ENCODE measurements at regions not wholly inside any gene's neighbourhood (a gene's known extent, or its start where the extent isn't known, plus 50 kb on each side); places are given as distances from the start of the nearest gene placed in this dataset.
A peak's percentile ranks its signal among the peaks of the same experiment; 100 is the strongest.

- H3K27ac ChIP-seq (ENCODE audit: low read length): no peak overlapping the region
- CTCF ChIA-PET: no interaction called here
- Mint-ChIP-seq H3K9me3 (no peaks in the 10 kb centered on the region), H3K27ac (no peak overlapping the region), H3K4me3 (no peak overlapping the region), H3K4me1 (peaks cover 11 to 14% (median 12%) of the 10 kb centered on the region in 3 donors), H3K27me3 (peaks cover 0 to 3% of the 10 kb centered on the region in 2 donors), H3K36me3 (no peaks in the 10 kb centered on the region)
- POLR2A ChIA-PET: no interaction called here
- ATAC-seq (replicated peaks in 1 of 4): no peak
- no peak overlapping the region for H3K4me3 ChIP-seq (ENCODE audit: control insufficient read depth in 1 of 2, extremely low read depth in 1 of 2, low read length in 1 of 2)
- DNase-seq: peak in 1 of 35 experiments; percentile 7
- H3K27me3 ChIP-seq (replicated peaks in 1 of 2; ENCODE audit: control insufficient read depth in 2 of 2, extremely low read depth in 1 of 2, insufficient read depth in 2 of 2, low read length in 1 of 2): no peaks in the 10 kb centered on the region
- H3K9me3 ChIP-seq: no peaks in the 10 kb centered on the region
- 43% methylated on average over 2 of the region's 5 CpGs for WGBS (ENCODE audit: insufficient coverage)
- peaks cover 4 to 10% of the 10 kb centered on the region in 2 experiments for H3K4me1 ChIP-seq (ENCODE audit: control insufficient read depth in 1 of 2, extremely low read depth in 1 of 2, insufficient read depth in 2 of 2, low read length in 2 of 2)
- no peaks in the 10 kb centered on the region for H3K36me3 ChIP-seq (ENCODE audit: control insufficient read depth in 2 of 2, extremely low read depth in 1 of 2, insufficient read depth in 1 of 2, low read length in 1 of 2)
Measured at GRCh38 chr3:59540696-59541095, 490.9 kb upstream of the CFAP20DC start.

GRCh38 chr3:59540241-59540640 lies 490.4 kb upstream of the CFAP20DC start:
- Histone ChIP-seq H3K4me3 (ENCODE audit: control insufficient read depth in 1 of 2, extremely low read depth in 1 of 2, low read length in 1 of 2) (no peak overlapping the region), H3K9me3 (no peaks in the 10 kb centered on the region), H3K27ac (ENCODE audit: low read length) (no peak overlapping the region), H3K27me3 (replicated peaks in 1 of 2; ENCODE audit: control insufficient read depth in 2 of 2, extremely low read depth in 1 of 2, insufficient read depth in 2 of 2, low read length in 1 of 2) (no peaks in the 10 kb centered on the region), H3K4me1 (ENCODE audit: control insufficient read depth in 1 of 2, extremely low read depth in 1 of 2, insufficient read depth in 2 of 2, low read length in 2 of 2) (peaks cover 4 to 10% of the 10 kb centered on the region in 2 experiments), H3K36me3 (ENCODE audit: control insufficient read depth in 2 of 2, extremely low read depth in 1 of 2, insufficient read depth in 1 of 2, low read length in 1 of 2) (no peaks in the 10 kb centered on the region)
- no peak overlapping the region for H3K4me3 Mint-ChIP-seq
- DNase-seq: no peak
- H3K27ac Mint-ChIP-seq: no peak overlapping the region
- no peak for ATAC-seq (replicated peaks in 1 of 4)
- peaks cover 11 to 14% (median 12%) of the 10 kb centered on the region in 3 donors for H3K4me1 Mint-ChIP-seq
- ChIA-PET CTCF (no interaction called here), POLR2A (no interaction called here)
- peaks cover 0 to 3% of the 10 kb centered on the region in 2 donors for H3K27me3 Mint-ChIP-seq
- no peaks in the 10 kb centered on the region for H3K36me3 Mint-ChIP-seq
- H3K9me3 Mint-ChIP-seq: no peaks in the 10 kb centered on the region
- no CpG with 5 or more reads among the region's 3 CpGs for WGBS (ENCODE audit: insufficient coverage)

GRCh38 chr3:59538753-59539432 lies 489.1 kb upstream of the CFAP20DC start:
- Histone ChIP-seq H3K4me3 (ENCODE audit: control insufficient read depth in 1 of 2, extremely low read depth in 1 of 2, low read length in 1 of 2) (no peak overlapping the region), H3K27me3 (replicated peaks in 1 of 2; ENCODE audit: control insufficient read depth in 2 of 2, extremely low read depth in 1 of 2, insufficient read depth in 2 of 2, low read length in 1 of 2) (no peaks in the 10 kb centered on the region), H3K27ac (ENCODE audit: low read length) (no peak overlapping the region), H3K4me1 (ENCODE audit: control insufficient read depth in 1 of 2, extremely low read depth in 1 of 2, insufficient read depth in 2 of 2, low read length in 2 of 2) (peaks cover 4 to 10% of the 10 kb centered on the region in 2 experiments), H3K36me3 (ENCODE audit: control insufficient read depth in 2 of 2, extremely low read depth in 1 of 2, insufficient read depth in 1 of 2, low read length in 1 of 2) (no peaks in the 10 kb centered on the region), H3K9me3 (no peaks in the 10 kb centered on the region)
- Mint-ChIP-seq H3K36me3 (no peaks in the 10 kb centered on the region), H3K4me1 (peaks cover 11 to 14% (median 12%) of the 10 kb centered on the region in 3 donors), H3K4me3 (no peak overlapping the region), H3K27ac (no peak overlapping the region), H3K9me3 (no peaks in the 10 kb centered on the region), H3K27me3 (peaks cover 0 to 3% of the 10 kb centered on the region in 2 donors)
- whole genome bisulfite sequencing (ENCODE audit: insufficient coverage): 92% methylated on average over 4 of the region's 10 CpGs
- CTCF ChIA-PET: no interaction called here
- DNase-seq: no peak
- ATAC-seq (replicated peaks in 1 of 4): no peak
- POLR2A ChIA-PET: no interaction called here

- Histone ChIP-seq H3K27ac (ENCODE audit: low read length) (no peak overlapping the region), H3K36me3 (ENCODE audit: control insufficient read depth in 2 of 2, extremely low read depth in 1 of 2, insufficient read depth in 1 of 2, low read length in 1 of 2) (no peaks in the 10 kb centered on the region), H3K9me3 (no peaks in the 10 kb centered on the region), H3K27me3 (replicated peaks in 1 of 2; ENCODE audit: control insufficient read depth in 2 of 2, extremely low read depth in 1 of 2, insufficient read depth in 2 of 2, low read length in 1 of 2) (no peaks in the 10 kb centered on the region), H3K4me3 (ENCODE audit: control insufficient read depth in 1 of 2, extremely low read depth in 1 of 2, low read length in 1 of 2) (no peak overlapping the region), H3K4me1 (ENCODE audit: control insufficient read depth in 1 of 2, extremely low read depth in 1 of 2, insufficient read depth in 2 of 2, low read length in 2 of 2) (no peaks in the 10 kb centered on the region)
- no peaks in the 10 kb centered on the region for H3K36me3 Mint-ChIP-seq
- H3K9me3 Mint-ChIP-seq: no peaks in the 10 kb centered on the region
- no peak for ATAC-seq (replicated peaks in 1 of 4)
- no peak overlapping the region for H3K27ac Mint-ChIP-seq
- no peak for DNase-seq
- H3K4me3 Mint-ChIP-seq: no peak overlapping the region
- no CpG with 5 or more reads among the region's 1 CpG for WGBS (ENCODE audit: insufficient coverage)
- peaks cover 0 to 5% (median 3%) of the 10 kb centered on the region in 3 donors for H3K4me1 Mint-ChIP-seq
- ChIA-PET POLR2A (no interaction called here), CTCF (no interaction called here)
- no peaks in the 10 kb centered on the region for H3K27me3 Mint-ChIP-seq
Measured at GRCh38 chr3:59535791-59536221, 486.0 kb upstream of the CFAP20DC start.

GRCh38 chr3:59531994-59532393 lies 482.2 kb upstream of the CFAP20DC start:
- no peaks in the 10 kb centered on the region for H3K36me3 ChIP-seq (ENCODE audit: control insufficient read depth in 2 of 2, extremely low read depth in 1 of 2, insufficient read depth in 1 of 2, low read length in 1 of 2)
- no CpG with 5 or more reads among the region's 2 CpGs for WGBS (ENCODE audit: insufficient coverage)
- no peak overlapping the region for H3K4me3 ChIP-seq (ENCODE audit: control insufficient read depth in 1 of 2, extremely low read depth in 1 of 2, low read length in 1 of 2)
- H3K27ac Mint-ChIP-seq: no peak overlapping the region
- DNase-seq (no peak), ATAC-seq (replicated peaks in 1 of 4) (no peak)
- H3K36me3 Mint-ChIP-seq: no peaks in the 10 kb centered on the region
- ChIA-PET CTCF (no interaction called here), POLR2A (no interaction called here)
- no peaks in the 10 kb centered on the region for H3K4me1 ChIP-seq (ENCODE audit: control insufficient read depth in 1 of 2, extremely low read depth in 1 of 2, insufficient read depth in 2 of 2, low read length in 2 of 2)
- H3K27me3 Mint-ChIP-seq: no peaks in the 10 kb centered on the region
- no peaks in the 10 kb centered on the region for H3K27me3 ChIP-seq (replicated peaks in 1 of 2; ENCODE audit: control insufficient read depth in 2 of 2, extremely low read depth in 1 of 2, insufficient read depth in 2 of 2, low read length in 1 of 2)
- no peak overlapping the region for H3K4me3 Mint-ChIP-seq
- H3K4me1 Mint-ChIP-seq: no peaks in the 10 kb centered on the region
- H3K27ac ChIP-seq (ENCODE audit: low read length): no peak overlapping the region
- H3K9me3 ChIP-seq: no peaks in the 10 kb centered on the region
- no peaks in the 10 kb centered on the region for H3K9me3 Mint-ChIP-seq

- Histone ChIP-seq H3K27me3 (replicated peaks in 1 of 2; ENCODE audit: control insufficient read depth in 2 of 2, extremely low read depth in 1 of 2, insufficient read depth in 2 of 2, low read length in 1 of 2) (no peaks in the 10 kb centered on the region), H3K27ac (ENCODE audit: low read length) (no peak overlapping the region), H3K36me3 (ENCODE audit: control insufficient read depth in 2 of 2, extremely low read depth in 1 of 2, insufficient read depth in 1 of 2, low read length in 1 of 2) (no peaks in the 10 kb centered on the region), H3K4me1 (ENCODE audit: control insufficient read depth in 1 of 2, extremely low read depth in 1 of 2, insufficient read depth in 2 of 2, low read length in 2 of 2) (no peaks in the 10 kb centered on the region), H3K4me3 (ENCODE audit: control insufficient read depth in 1 of 2, extremely low read depth in 1 of 2, low read length in 1 of 2) (no peak overlapping the region), H3K9me3 (no peaks in the 10 kb centered on the region)
- ChIA-PET CTCF (interaction anchor here in 1 of 2 donors (1.2 kb wide), 1 partner anchor 214 kb away, joined by 3 read pairs; no protein-coding TSS in a partner anchor), POLR2A (no interaction called here)
- no peak for ATAC-seq (replicated peaks in 1 of 4)
- Mint-ChIP-seq H3K4me1 (no peaks in the 10 kb centered on the region), H3K36me3 (no peaks in the 10 kb centered on the region), H3K27ac (no peak overlapping the region), H3K9me3 (no peaks in the 10 kb centered on the region), H3K4me3 (no peak overlapping the region), H3K27me3 (no peaks in the 10 kb centered on the region)
- DNase-seq: no peak
- WGBS (ENCODE audit: insufficient coverage): 68% methylated on average over 3 of the region's 3 CpGs
Measured at GRCh38 chr3:59531066-59531745, 481.4 kb upstream of the CFAP20DC start.
